CD4-positive, alpha-beta memory T cell (primary cell): ENCODE measurements at regions not wholly inside any gene's neighbourhood (a gene's known extent, or its start where the extent isn't known, plus 50 kb on each side); places are given as distances from the start of the nearest gene placed in this dataset.
"Not testable (repeated sequence)": the region's sequence is repeated elsewhere in the genome, so short reads cannot be mapped to it uniquely, and the experiment has no call there.

Experiments
- CTCF ChIA-PET: fragments of 350-600 bp; sonication (Branson Sonifier 250); formaldehyde crosslinking; loops from one replicate; lab custom pipeline; 2021; ENCODE audit warnings: inconsistent platforms; ENCODE audit not compliant: partially characterized antibody; lab: Charles Lee
- POLR2A ChIA-PET: fragments of 350-600 bp; sonication (Branson Sonifier 250); formaldehyde crosslinking; loops from one replicate; lab custom pipeline; 2021; ENCODE audit not compliant: partially characterized antibody; lab: Charles Lee
- DNase-seq, 5 donors: peaks; one replicate each; pipeline versions ENCODE4 v3.0.0 to v3.0.0-alpha.2; 2020 to 2022; ENCODE audit warnings: mixed read lengths in 1 of 5
- H3K27ac ChIP-seq: one replicate; pipeline ENCODE4 v1.7.0; 2013; ENCODE audit warnings: low read depth, low read length
- H3K27me3 ChIP-seq: 2 replicates; pipeline ENCODE4 v1.7.0; 2013; ENCODE audit warnings: mild to moderate bottlenecking, low read length, moderate library complexity; ENCODE audit not compliant: insufficient read depth
- H3K36me3 ChIP-seq: 2 replicates; pipeline ENCODE4 v1.7.0; 2013; ENCODE audit warnings: mild to moderate bottlenecking, low read length, moderate library complexity; ENCODE audit not compliant: insufficient read depth
- H3K4me1 ChIP-seq: 2 replicates; pipeline ENCODE4 v1.7.0; 2013; ENCODE audit warnings: mild to moderate bottlenecking, low read length, moderate library complexity; ENCODE audit not compliant: insufficient read depth
- H3K4me3 ChIP-seq, 2 donors: one replicate each; pipeline ENCODE4 v1.7.0; 2013; ENCODE audit warnings: low read length in 2 of 2, mild to moderate bottlenecking in 1 of 2
- H3K9me3 ChIP-seq, 2 donors: one replicate each; pipeline ENCODE4 v1.7.0; 2013; ENCODE audit warnings: low read length in 2 of 2, control low read depth in 1 of 2; ENCODE audit not compliant: control insufficient read depth in 1 of 2
- H3K27ac Mint-ChIP-seq, 7 donors: one replicate each; pipeline ENCODE4 v1.8.0; 2020 to 2021; ENCODE audit warnings: mixed read lengths in 7 of 7, mild to moderate bottlenecking in 6 of 7, inconsistent platforms in 3 of 7, moderate library complexity in 3 of 7
- H3K27me3 Mint-ChIP-seq, 2 donors: one replicate each; pipeline ENCODE4 v1.8.0; 2020 to 2021; ENCODE audit warnings: mixed read lengths in 2 of 2
- H3K36me3 Mint-ChIP-seq, 2 donors: one replicate each; pipeline ENCODE4 v1.8.0; 2020 to 2021; ENCODE audit warnings: mixed read lengths in 2 of 2, inconsistent platforms in 1 of 2, mild to moderate bottlenecking in 1 of 2
- H3K4me1 Mint-ChIP-seq, 4 donors: one replicate each; pipeline ENCODE4 v1.8.0; 2020 to 2021; ENCODE audit warnings: mixed read lengths in 4 of 4, mild to moderate bottlenecking in 1 of 4
- H3K4me3 Mint-ChIP-seq, 8 donors: one replicate each; pipeline ENCODE4 v1.8.0; 2020 to 2021; ENCODE audit warnings: mixed read lengths in 8 of 8, mild to moderate bottlenecking in 7 of 8, moderate library complexity in 6 of 8, inconsistent platforms in 3 of 8
- H3K9me3 Mint-ChIP-seq, 8 donors: one replicate each; pipeline ENCODE4 v1.8.0; 2020 to 2021; ENCODE audit warnings: mixed read lengths in 8 of 8, mild to moderate bottlenecking in 5 of 8, inconsistent platforms in 3 of 8, moderate library complexity in 1 of 8
- intact Hi-C: fragments of 100-400 bp; cut with micrococcal nuclease; formaldehyde crosslinking; loops from one replicate; pipeline ENCODE4 v1.15.1; 2023

- H3K36me3 Mint-ChIP-seq, CTCF ChIA-PET, POLR2A ChIA-PET, DNase-seq, H3K9me3 ChIP-seq, H3K27ac ChIP-seq, H3K4me3 Mint-ChIP-seq, H3K4me3 ChIP-seq, H3K27me3 ChIP-seq, H3K27me3 Mint-ChIP-seq, H3K4me1 ChIP-seq, intact Hi-C loops, H3K27ac Mint-ChIP-seq, H3K4me1 Mint-ChIP-seq, H3K36me3 ChIP-seq: not testable (repeated sequence)
- peaks cover 2 to 21% (median 10%) of the 10 kb centered on the region in 8 donors for H3K9me3 Mint-ChIP-seq
These were observed 1643.9 kb upstream of the ADGRL3 start for GRCh38 chr4:59556191-59556590.

GRCh38 chr4:59560141-59560648 lies 1639.9 kb upstream of the ADGRL3 start:
- CTCF ChIA-PET, POLR2A ChIA-PET, H3K27me3 ChIP-seq, H3K36me3 ChIP-seq, H3K4me1 ChIP-seq, H3K4me3 Mint-ChIP-seq, H3K27ac Mint-ChIP-seq, H3K4me1 Mint-ChIP-seq, H3K27ac ChIP-seq, intact Hi-C loops, H3K9me3 ChIP-seq, DNase-seq, H3K36me3 Mint-ChIP-seq, H3K27me3 Mint-ChIP-seq, H3K4me3 ChIP-seq: not testable (repeated sequence)
- peaks cover 2 to 32% (median 10%) of the 10 kb centered on the region in 8 donors for H3K9me3 Mint-ChIP-seq

- no peak overlapping the region for H3K27ac ChIP-seq
- H3K4me1 ChIP-seq: no peaks in the 10 kb centered on the region
- H3K4me3 ChIP-seq: no peak overlapping the region
- no peaks in the 10 kb centered on the region for H3K27me3 ChIP-seq
- H3K4me3 Mint-ChIP-seq: no peak overlapping the region
- no peak overlapping the region for H3K27ac Mint-ChIP-seq
- H3K36me3 Mint-ChIP-seq: no peaks in the 10 kb centered on the region
- no peaks in the 10 kb centered on the region for H3K9me3 ChIP-seq
- no peaks in the 10 kb centered on the region for H3K36me3 ChIP-seq
- POLR2A ChIA-PET: no interaction called here
- CTCF ChIA-PET: no interaction called here
- DNase-seq: no peak
- no peaks in the 10 kb centered on the region for H3K4me1 Mint-ChIP-seq
- peaks cover 0 to 18% (median 5%) of the 10 kb centered on the region in 8 donors for H3K9me3 Mint-ChIP-seq
- no peaks in the 10 kb centered on the region for H3K27me3 Mint-ChIP-seq
- intact Hi-C loops: no loop called here
These were observed 1634.3 kb upstream of the ADGRL3 start for GRCh38 chr4:59565836-59566235.

GRCh38 chr4:59570860-59571476 lies 1629.2 kb upstream of the ADGRL3 start:
- Histone ChIP-seq H3K36me3 (no peaks in the 10 kb centered on the region), H3K27ac (no peak overlapping the region), H3K4me3 (no peak overlapping the region), H3K27me3 (no peaks in the 10 kb centered on the region), H3K9me3 (no peaks in the 10 kb centered on the region), H3K4me1 (no peaks in the 10 kb centered on the region)
- no peaks in the 10 kb centered on the region for H3K4me1 Mint-ChIP-seq
- no peak overlapping the region for H3K27ac Mint-ChIP-seq
- intact Hi-C loops: no loop called here
- POLR2A ChIA-PET: no interaction called here
- no peaks in the 10 kb centered on the region for H3K27me3 Mint-ChIP-seq
- no peaks in the 10 kb centered on the region for H3K36me3 Mint-ChIP-seq
- CTCF ChIA-PET: no interaction called here
- H3K4me3 Mint-ChIP-seq: no peak overlapping the region
- H3K9me3 Mint-ChIP-seq: peaks cover 0 to 12% (median 6%) of the 10 kb centered on the region in 8 donors
- no peak for DNase-seq

GRCh38 chr4:59571805-59572430 lies 1628.2 kb upstream of the ADGRL3 start:
- Mint-ChIP-seq H3K4me3 (no peak overlapping the region), H3K27ac (no peak overlapping the region), H3K9me3 (peaks cover 0 to 9% (median 5%) of the 10 kb centered on the region in 8 donors), H3K27me3 (no peaks in the 10 kb centered on the region), H3K4me1 (no peaks in the 10 kb centered on the region), H3K36me3 (no peaks in the 10 kb centered on the region)
- intact Hi-C loops: no loop called here
- ChIA-PET CTCF (no interaction called here), POLR2A (no interaction called here)
- Histone ChIP-seq H3K4me3 (no peak overlapping the region), H3K27me3 (no peaks in the 10 kb centered on the region), H3K9me3 (no peaks in the 10 kb centered on the region), H3K36me3 (no peaks in the 10 kb centered on the region), H3K4me1 (no peaks in the 10 kb centered on the region), H3K27ac (no peak overlapping the region)
- DNase-seq: no peak

GRCh38 chr4:59583845-59584568 lies 1616.1 kb upstream of the ADGRL3 start:
- Mint-ChIP-seq H3K27me3 (no peaks in the 10 kb centered on the region), H3K9me3 (peaks cover 0 to 42% (median 34%) of the 10 kb centered on the region in 8 donors), H3K4me1 (no peaks in the 10 kb centered on the region), H3K36me3 (no peaks in the 10 kb centered on the region), H3K27ac (no peak overlapping the region), H3K4me3 (no peak overlapping the region)
- no peaks in the 10 kb centered on the region for H3K4me1 ChIP-seq
- H3K36me3 ChIP-seq: no peaks in the 10 kb centered on the region
- DNase-seq: no peak
- no peak overlapping the region for H3K27ac ChIP-seq
- no peaks in the 10 kb centered on the region for H3K9me3 ChIP-seq
- intact Hi-C loops: no loop called here
- CTCF ChIA-PET: no interaction called here
- POLR2A ChIA-PET: no interaction called here
- no peaks in the 10 kb centered on the region for H3K27me3 ChIP-seq
- no peak overlapping the region for H3K4me3 ChIP-seq

GRCh38 chr4:59597536-59598329 lies 1602.4 kb upstream of the ADGRL3 start:
- no peaks in the 10 kb centered on the region for H3K27me3 ChIP-seq
- H3K27me3 Mint-ChIP-seq: no peaks in the 10 kb centered on the region
- H3K27ac ChIP-seq: no peak overlapping the region
- H3K27ac Mint-ChIP-seq: peak overlapping the region in 1 of 7 donors; percentile 41
- ChIA-PET POLR2A (no interaction called here), CTCF (no interaction called here)
- no peak overlapping the region for H3K4me3 ChIP-seq
- H3K4me3 Mint-ChIP-seq: no peak overlapping the region
- no peaks in the 10 kb centered on the region for H3K36me3 Mint-ChIP-seq
- intact Hi-C loops: no loop called here
- no peaks in the 10 kb centered on the region for H3K4me1 Mint-ChIP-seq
- no peaks in the 10 kb centered on the region for H3K4me1 ChIP-seq
- no peaks in the 10 kb centered on the region for H3K36me3 ChIP-seq
- no peak for DNase-seq
- no peaks in the 10 kb centered on the region for H3K9me3 ChIP-seq
- H3K9me3 Mint-ChIP-seq: peaks cover 0 to 20% (median 12%) of the 10 kb centered on the region in 8 donors
